ENCODE measurements at regions not wholly inside any gene's neighbourhood (a gene's known extent, or its start where the extent isn't known, plus 50 kb on each side); places are given as distances from the start of the nearest gene placed in this dataset.

DNA sequence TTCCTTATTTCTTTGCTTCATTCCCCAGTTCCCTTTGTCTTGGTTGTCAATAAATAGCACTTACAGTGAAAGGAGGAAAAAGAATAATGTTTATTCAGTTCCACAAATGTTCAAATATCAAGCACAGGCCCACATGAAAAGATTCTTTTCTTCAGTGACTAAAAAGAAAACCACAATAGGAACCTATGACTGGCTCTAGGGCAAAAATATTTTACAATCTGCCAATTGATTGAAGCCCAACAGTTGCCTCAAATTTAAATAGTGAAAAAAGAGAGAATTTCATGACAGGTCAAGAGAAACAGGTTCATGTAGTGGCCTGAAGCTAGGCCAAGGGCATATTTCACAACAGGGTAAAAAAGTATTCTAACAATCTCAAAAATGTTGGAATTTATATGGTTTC lies 553.8 kb downstream of the CENPC start:
- Histone ChIP-seq H3K36me3 (no peaks in the 10 kb centered on the region), H3K9me3 (no peaks in the 10 kb centered on the region), H3K27ac (no peak overlapping the region), H3K4me1 (no peaks in the 10 kb centered on the region), H3K4me3 (no peak overlapping the region), H3K27me3 (no peaks in the 10 kb centered on the region)
- intact Hi-C loops (cut with DNase I; ENCODE audit: low total_unique reads), result no loop called here
- TF ChIP-seq, protein P1, sequence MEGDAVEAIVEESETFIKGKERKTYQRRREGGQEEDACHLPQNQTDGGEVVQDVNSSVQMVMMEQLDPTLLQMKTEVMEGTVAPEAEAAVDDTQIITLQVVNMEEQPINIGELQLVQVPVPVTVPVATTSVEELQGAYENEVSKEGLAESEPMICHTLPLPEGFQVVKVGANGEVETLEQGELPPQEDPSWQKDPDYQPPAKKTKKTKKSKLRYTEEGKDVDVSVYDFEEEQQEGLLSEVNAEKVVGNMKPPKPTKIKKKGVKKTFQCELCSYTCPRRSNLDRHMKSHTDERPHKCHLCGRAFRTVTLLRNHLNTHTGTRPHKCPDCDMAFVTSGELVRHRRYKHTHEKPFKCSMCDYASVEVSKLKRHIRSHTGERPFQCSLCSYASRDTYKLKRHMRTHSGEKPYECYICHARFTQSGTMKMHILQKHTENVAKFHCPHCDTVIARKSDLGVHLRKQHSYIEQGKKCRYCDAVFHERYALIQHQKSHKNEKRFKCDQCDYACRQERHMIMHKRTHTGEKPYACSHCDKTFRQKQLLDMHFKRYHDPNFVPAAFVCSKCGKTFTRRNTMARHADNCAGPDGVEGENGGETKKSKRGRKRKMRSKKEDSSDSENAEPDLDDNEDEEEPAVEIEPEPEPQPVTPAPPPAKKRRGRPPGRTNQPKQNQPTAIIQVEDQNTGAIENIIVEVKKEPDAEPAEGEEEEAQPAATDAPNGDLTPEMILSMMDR (IDR thresholded peaks at IDR 0.05), result no peak
- TF ChIP-seq POLR2A (IDR thresholded peaks at IDR 0.05), result no peak
- DNase-seq, result no peak

DNA sequence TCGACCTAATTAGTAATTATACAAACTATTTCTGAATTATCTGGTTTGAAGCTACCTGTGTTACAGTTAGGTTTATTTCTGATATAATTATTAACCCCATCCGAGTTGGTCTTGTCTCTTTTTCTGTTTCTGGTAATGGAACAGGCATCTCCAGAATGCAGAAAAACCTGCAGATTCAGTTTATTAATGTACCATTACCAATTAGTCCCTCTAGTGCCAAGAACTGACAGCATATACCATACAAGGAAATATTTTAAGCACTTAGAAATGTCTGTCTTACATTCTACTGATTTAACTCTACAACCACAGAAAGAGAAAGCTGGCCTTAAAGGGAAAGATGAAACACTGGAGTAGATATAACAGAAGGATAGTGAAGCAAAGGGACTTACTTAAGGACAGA lies 570.6 kb downstream of the CENPC start:
- TF ChIP-seq POLR2A (IDR thresholded peaks at IDR 0.05), result no peak
- TF ChIP-seq, protein P1 (IDR thresholded peaks at IDR 0.05), result no peak
- Histone ChIP-seq H3K36me3 (no peaks in the 10 kb centered on the region), H3K27me3 (no peaks in the 10 kb centered on the region), H3K27ac (no peak overlapping the region), H3K4me3 (no peak overlapping the region), H3K9me3 (no peaks in the 10 kb centered on the region), H3K4me1 (no peaks in the 10 kb centered on the region)
- no peak for DNase-seq
- intact Hi-C loops (cut with DNase I; ENCODE audit: low total_unique reads), result no loop called here

DNA sequence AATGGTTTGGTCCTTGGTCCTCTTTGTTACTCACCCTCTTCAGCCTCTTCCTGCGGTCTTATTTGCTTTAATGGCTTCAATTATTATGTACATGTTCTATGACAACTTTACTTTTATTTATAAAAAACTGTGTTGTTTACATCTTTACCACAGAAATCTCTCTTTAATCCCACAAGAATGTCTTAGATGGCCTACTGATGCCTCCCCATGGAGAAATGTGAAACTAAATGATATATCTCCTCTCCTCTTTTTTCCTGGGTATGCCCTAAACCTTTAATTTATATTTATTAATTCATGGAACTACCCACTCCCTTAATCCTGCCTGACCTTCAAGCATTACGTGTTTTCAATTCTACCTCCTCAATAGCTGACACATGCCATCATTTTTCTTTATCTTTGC lies 573.2 kb downstream of the CENPC start:
- Histone ChIP-seq H3K27me3 (no peaks in the 10 kb centered on the region), H3K36me3 (no peaks in the 10 kb centered on the region), H3K9me3 (no peaks in the 10 kb centered on the region), H3K4me3 (no peak overlapping the region), H3K27ac (no peak overlapping the region), H3K4me1 (no peaks in the 10 kb centered on the region)
- intact Hi-C loops (cut with DNase I; ENCODE audit: low total_unique reads), result no loop called here
- DNase-seq, result no peak
- TF ChIP-seq, protein P1 (IDR thresholded peaks at IDR 0.05), result no peak
- TF ChIP-seq POLR2A (IDR thresholded peaks at IDR 0.05), result no peak

DNA sequence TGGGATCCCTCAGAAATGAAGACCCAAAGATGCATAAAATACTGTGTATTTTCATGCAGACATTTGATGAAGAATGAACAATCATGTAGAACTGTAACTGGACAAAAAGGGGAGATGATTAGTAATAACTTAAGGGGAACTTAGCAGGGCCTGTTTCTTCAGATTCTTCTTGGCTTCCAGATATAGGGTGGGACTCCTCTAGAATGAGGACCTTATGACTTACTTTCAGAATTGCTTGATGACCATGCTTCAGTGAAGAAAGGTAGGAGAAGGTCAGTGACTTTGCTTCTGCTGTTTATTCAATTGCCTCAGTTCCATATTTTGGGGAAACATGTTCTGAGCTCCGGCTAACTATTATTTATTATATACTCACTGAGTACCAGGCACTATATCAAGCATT lies 580.8 kb downstream of the CENPC start:
- Histone ChIP-seq H3K27me3 (no peaks in the 10 kb centered on the region), H3K27ac (no peak overlapping the region), H3K4me1 (no peaks in the 10 kb centered on the region), H3K36me3 (no peaks in the 10 kb centered on the region), H3K4me3 (no peak overlapping the region), H3K9me3 (no peaks in the 10 kb centered on the region)
- TF ChIP-seq POLR2A (IDR thresholded peaks at IDR 0.05), result no peak
- TF ChIP-seq, protein P1 (IDR thresholded peaks at IDR 0.05), result no peak
- DNase-seq, result no peak
- intact Hi-C loops (cut with DNase I; ENCODE audit: low total_unique reads), result no loop called here

DNA sequence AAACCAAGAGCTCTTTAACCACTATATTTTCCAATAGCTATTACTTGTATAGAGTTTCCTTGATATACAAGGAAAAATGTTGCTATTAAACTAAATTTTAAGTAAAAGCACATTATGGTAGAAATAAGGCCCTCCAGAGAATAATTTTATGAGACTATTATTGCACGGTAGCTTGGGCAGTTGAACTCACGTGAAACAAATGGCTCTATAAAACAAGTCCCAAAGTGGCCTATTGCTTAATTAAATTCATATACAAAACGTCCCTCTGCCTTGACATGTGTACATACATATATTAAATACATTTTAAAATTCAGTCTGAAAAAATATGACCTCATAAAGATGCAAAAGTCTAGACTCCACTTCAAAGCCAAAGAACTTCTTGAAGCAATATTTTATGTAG lies 582.2 kb downstream of the CENPC start:
- intact Hi-C loops (cut with DNase I; ENCODE audit: low total_unique reads), result no loop called here
- no peaks in the 10 kb centered on the region for H3K4me1 ChIP-seq
- no peak overlapping the region for H3K27ac ChIP-seq
- H3K27me3 ChIP-seq, result no peaks in the 10 kb centered on the region
- TF ChIP-seq POLR2A (IDR thresholded peaks at IDR 0.05), result no peak
- TF ChIP-seq, protein P1 (IDR thresholded peaks at IDR 0.05), result no peak
- H3K4me3 ChIP-seq, result no peak overlapping the region
- no peaks in the 10 kb centered on the region for H3K9me3 ChIP-seq
- DNase-seq, result no peak
- H3K36me3 ChIP-seq, result no peaks in the 10 kb centered on the region

Measured in uterus (tissue), 3 donors.